SK-N-SH treated with all-trans-retinoic acid at 6 μM for 48 hours (cell line): ENCODE measurements at regions not wholly inside any gene's neighbourhood (a gene's known extent, or its start where the extent isn't known, plus 50 kb on each side); places are given as distances from the start of the nearest gene placed in this dataset.

Experiments used
- ATAC-seq: fragments of 200-7000 bp; cut with Tn5 transposase; 3 replicates; pipeline ENCODE4 v1.9.1; 2020; ENCODE audit warnings: mild to moderate bottlenecking, moderate library complexity
- ARNTL ChIP-seq: fragments of 450-650 bp; formaldehyde crosslinking; IDR thresholded peaks from 2 replicates; pipeline ENCODE4 v1.5.0; 2020; ENCODE audit warnings: low read depth, mild to moderate bottlenecking, moderate library complexity, borderline replicate concordance
- CREB5 ChIP-seq: fragments of 250-450 bp; sonication (Bioruptor Pico); IDR thresholded peaks from 2 replicates; pipeline ENCODE4 v1.5.1; 2020; ENCODE audit warnings: low read depth, mild to moderate bottlenecking, moderate library complexity
- CSDC2 ChIP-seq: fragments of 250-450 bp; sonication (Bioruptor Pico); IDR thresholded peaks from 2 replicates; pipeline ENCODE4 v1.5.0; 2020; ENCODE audit warnings: mild to moderate bottlenecking, moderate library complexity
- ESRRG ChIP-seq: fragments of 250-450 bp; sonication (Bioruptor Pico); IDR thresholded peaks from 2 replicates; pipeline ENCODE4 v1.6.1; 2021; ENCODE audit warnings: mild to moderate bottlenecking
- GLIS3 ChIP-seq: fragments of 250-450 bp; sonication (Bioruptor Pico); IDR thresholded peaks from 2 replicates; pipeline ENCODE4 v1.5.0; 2020; ENCODE audit warnings: mild to moderate bottlenecking, moderate library complexity
- ISL1 ChIP-seq: fragments of 250-450 bp; sonication (Bioruptor Pico); IDR thresholded peaks from 2 replicates; pipeline ENCODE4 v2.1.2; 2022; ENCODE audit warnings: mild to moderate bottlenecking, moderate library complexity
- OSR1 ChIP-seq: fragments of 250-450 bp; sonication (Bioruptor Pico); IDR thresholded peaks from 2 replicates; pipeline ENCODE4 v1.8.0; 2022; ENCODE audit warnings: moderate library complexity, mild to moderate bottlenecking, inconsistent platforms
- PATZ1 ChIP-seq: fragments of 250-450 bp; sonication (Bioruptor Pico); IDR thresholded peaks from 2 replicates; pipeline ENCODE4 v1.8.0; 2020; ENCODE audit warnings: mild to moderate bottlenecking, moderate library complexity, borderline replicate concordance
- POU6F1 ChIP-seq: fragments of 250-450 bp; sonication (Bioruptor Pico); IDR thresholded peaks from 2 replicates; pipeline ENCODE4 v1.8.0; 2021; ENCODE audit warnings: low read depth, mild to moderate bottlenecking, moderate library complexity, borderline replicate concordance
- PPARA ChIP-seq: fragments of 250-450 bp; sonication (Bioruptor Pico); IDR thresholded peaks from 2 replicates; pipeline ENCODE4 v1.5.0; 2020; ENCODE audit warnings: mild to moderate bottlenecking, borderline replicate concordance
- RARB ChIP-seq: fragments of 250-450 bp; sonication (Bioruptor Pico); IDR thresholded peaks from 2 replicates; pipeline ENCODE4 v1.8.0; 2021; ENCODE audit warnings: mild to moderate bottlenecking, moderate library complexity
- SNAI2 ChIP-seq: fragments of 250-450 bp; sonication (Bioruptor Pico); IDR thresholded peaks from 2 replicates; pipeline ENCODE4 v1.5.0; 2020; ENCODE audit warnings: mild to moderate bottlenecking, moderate library complexity
- TCF4 ChIP-seq: fragments of 250-450 bp; sonication (Bioruptor Pico); IDR thresholded peaks from 2 replicates; pipeline ENCODE4 v1.8.0; 2021; ENCODE audit warnings: mild to moderate bottlenecking, moderate library complexity, borderline replicate concordance
- TOX ChIP-seq: fragments of 250-450 bp; sonication (Bioruptor Pico); IDR thresholded peaks from 2 replicates; pipeline ENCODE4 v1.8.0; 2021; ENCODE audit warnings: mild to moderate bottlenecking, moderate library complexity, borderline replicate concordance
- TSHZ2 ChIP-seq: fragments of 250-450 bp; sonication (Bioruptor Pico); IDR thresholded peaks from 2 replicates; pipeline ENCODE4 v1.5.0; 2020; ENCODE audit warnings: mild to moderate bottlenecking, moderate library complexity
- ZFP3 ChIP-seq: fragments of 250-450 bp; sonication (Bioruptor Pico); IDR thresholded peaks from 2 replicates; pipeline ENCODE4 v1.5.0; 2020; ENCODE audit warnings: mild to moderate bottlenecking, moderate library complexity
- ZFP30 ChIP-seq: fragments of 450-650 bp; formaldehyde crosslinking; IDR thresholded peaks from 2 replicates; pipeline ENCODE4 v1.5.0; 2022; ENCODE audit warnings: mild to moderate bottlenecking, moderate library complexity
- ZNF8 ChIP-seq: fragments of 450-650 bp; formaldehyde crosslinking; IDR thresholded peaks from 2 replicates; pipeline ENCODE4 v1.5.0; 2020; ENCODE audit warnings: mild to moderate bottlenecking, moderate library complexity

GRCh38 chr3:24709956-24710355 lies 215.3 kb upstream of the THRB start:
- no peak for TF ChIP-seq CSDC2 (CRISPR knock-in tag)
- TF ChIP-seq PPARA (CRISPR knock-in tag): no peak
- TF ChIP-seq POU6F1 (CRISPR knock-in tag): no peak
- TF ChIP-seq ZFP3 (CRISPR knock-in tag): no peak
- no peak for ATAC-seq

GRCh38 chr3:24713516-24713915 lies 218.9 kb upstream of the THRB start:
- TF ChIP-seq ARNTL (CRISPR knock-in tag): no peak
- TF ChIP-seq SNAI2 (CRISPR knock-in tag): no peak
- no peak for TF ChIP-seq TSHZ2 (CRISPR knock-in tag)
- no peak for TF ChIP-seq POU6F1 (CRISPR knock-in tag)
- TF ChIP-seq TOX (CRISPR knock-in tag): no peak
- no peak for TF ChIP-seq ESRRG
- no peak for TF ChIP-seq CREB5 (CRISPR knock-in tag)
- TF ChIP-seq ZFP30 (CRISPR knock-in tag): no peak
- no peak for TF ChIP-seq TCF4 (CRISPR knock-in tag)
- no peak for TF ChIP-seq RARB (CRISPR knock-in tag)
- no peak for TF ChIP-seq OSR1
- no peak for ATAC-seq

- no peak for TF ChIP-seq PATZ1 (CRISPR knock-in tag)
- TF ChIP-seq ARNTL (CRISPR knock-in tag): no peak
- no peak for TF ChIP-seq ZNF8 (CRISPR knock-in tag)
- no peak for TF ChIP-seq CSDC2 (CRISPR knock-in tag)
- no peak; the same call in 2 of the 3 replicates for ATAC-seq
These were observed 219.8 kb upstream of the THRB start for GRCh38 chr3:24714436-24714835.

- ATAC-seq: no peak
- no peak for TF ChIP-seq SNAI2 (CRISPR knock-in tag)
- no peak for TF ChIP-seq TSHZ2 (CRISPR knock-in tag)
- no peak for TF ChIP-seq GLIS3 (CRISPR knock-in tag)
- TF ChIP-seq POU6F1 (CRISPR knock-in tag): no peak
- TF ChIP-seq TCF4 (CRISPR knock-in tag): no peak
- TF ChIP-seq PATZ1 (CRISPR knock-in tag): no peak
- no peak for TF ChIP-seq OSR1
- no peak for TF ChIP-seq ISL1 (CRISPR knock-in tag)
These were observed 220.6 kb upstream of the THRB start for GRCh38 chr3:24715171-24715792.
